ENCODE measurements at regions not wholly inside any gene's neighbourhood (a gene's known extent, or its start where the extent isn't known, plus 50 kb on each side); places are given as distances from the start of the nearest gene placed in this dataset.

DNA sequence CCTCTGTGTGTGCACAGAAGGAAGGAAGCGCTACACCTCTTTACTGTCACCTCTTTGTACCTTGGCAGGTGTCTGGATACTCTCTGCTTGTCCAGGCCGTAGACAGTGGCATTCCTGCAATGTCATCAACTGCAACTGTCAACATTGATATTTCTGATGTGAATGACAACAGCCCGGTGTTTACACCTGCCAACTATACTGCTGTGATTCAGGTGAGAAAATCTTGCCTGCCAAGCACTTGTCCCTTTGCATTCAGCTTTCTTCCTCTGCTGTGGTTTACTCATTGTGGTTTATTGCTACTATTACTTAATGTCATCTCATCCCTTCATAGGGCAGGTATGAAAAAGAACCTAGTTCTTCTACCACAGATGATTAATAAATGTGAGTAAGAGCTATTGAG is 131.9 kb upstream of the MTNR1B start:
- TF ChIP-seq, protein P1, sequence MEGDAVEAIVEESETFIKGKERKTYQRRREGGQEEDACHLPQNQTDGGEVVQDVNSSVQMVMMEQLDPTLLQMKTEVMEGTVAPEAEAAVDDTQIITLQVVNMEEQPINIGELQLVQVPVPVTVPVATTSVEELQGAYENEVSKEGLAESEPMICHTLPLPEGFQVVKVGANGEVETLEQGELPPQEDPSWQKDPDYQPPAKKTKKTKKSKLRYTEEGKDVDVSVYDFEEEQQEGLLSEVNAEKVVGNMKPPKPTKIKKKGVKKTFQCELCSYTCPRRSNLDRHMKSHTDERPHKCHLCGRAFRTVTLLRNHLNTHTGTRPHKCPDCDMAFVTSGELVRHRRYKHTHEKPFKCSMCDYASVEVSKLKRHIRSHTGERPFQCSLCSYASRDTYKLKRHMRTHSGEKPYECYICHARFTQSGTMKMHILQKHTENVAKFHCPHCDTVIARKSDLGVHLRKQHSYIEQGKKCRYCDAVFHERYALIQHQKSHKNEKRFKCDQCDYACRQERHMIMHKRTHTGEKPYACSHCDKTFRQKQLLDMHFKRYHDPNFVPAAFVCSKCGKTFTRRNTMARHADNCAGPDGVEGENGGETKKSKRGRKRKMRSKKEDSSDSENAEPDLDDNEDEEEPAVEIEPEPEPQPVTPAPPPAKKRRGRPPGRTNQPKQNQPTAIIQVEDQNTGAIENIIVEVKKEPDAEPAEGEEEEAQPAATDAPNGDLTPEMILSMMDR (IDR thresholded peaks at IDR 0.05): no peak
- TF ChIP-seq POLR2A (IDR thresholded peaks at IDR 0.05): no peak

Measured in stomach (tissue), 4 donors.